ENCODE measurements at regions not wholly inside any gene's neighbourhood (a gene's known extent, or its start where the extent isn't known, plus 50 kb on each side); places are given as distances from the start of the nearest gene placed in this dataset.

- H3K36me3 ChIP-seq, result no peaks in the 10 kb centered on the region
- no peak for ATAC-seq
- WGBS, 2 donors, result 78 to 80% methylated on average over 4 of the region's 4 CpGs
- no peak overlapping the region for H3K4me3 ChIP-seq
- H3K27ac ChIP-seq, result no peak overlapping the region
- no peaks in the 10 kb centered on the region for H3K27me3 ChIP-seq
- H3K4me1 ChIP-seq, result peaks cover 0 to 5% (median 0%) of the 10 kb centered on the region in 9 donors
- DNase-seq, result no peak
- peaks cover 0 to 11% (median 0%) of the 10 kb centered on the region in 11 donors for H3K9me3 ChIP-seq
- intact Hi-C loops (cut with DNase I), result no loop called here
- no peak for TF ChIP-seq CTCF (IDR thresholded peaks at IDR 0.05)
Measured at GRCh38 chr5:17361331-17361730, 136.7 kb upstream of the TAF11L2 start.

- Histone ChIP-seq H3K27me3 (no peaks in the 10 kb centered on the region), H3K4me3 (no peak overlapping the region), H3K9me3 (peaks cover 0 to 3% (median 0%) of the 10 kb centered on the region in 11 donors), H3K27ac (no peak overlapping the region), H3K4me1 (no peaks in the 10 kb centered on the region), H3K36me3 (no peaks in the 10 kb centered on the region)
- no peak for TF ChIP-seq CTCF (IDR thresholded peaks at IDR 0.05)
- WGBS, 2 donors, result 57 to 67% methylated on average over 4 of the region's 4 CpGs
- ATAC-seq (no peak), DNase-seq (no peak)
- intact Hi-C loops (cut with DNase I), result no loop called here
Measured at GRCh38 chr5:17364987-17365810, 132.8 kb upstream of the TAF11L2 start.

GRCh38 chr5:17365811-17366138 is 132.3 kb upstream of the TAF11L2 start:
- H3K4me3 ChIP-seq, result no peak overlapping the region
- intact Hi-C loops (cut with DNase I), result no loop called here
- no peak for TF ChIP-seq CTCF (IDR thresholded peaks at IDR 0.05)
- DNase-seq, result no peak
- no peak for ATAC-seq
- H3K27ac ChIP-seq, result no peak overlapping the region
- no peaks in the 10 kb centered on the region for H3K4me1 ChIP-seq
- no peaks in the 10 kb centered on the region for H3K36me3 ChIP-seq
- 66 to 69% methylated on average over 7 of the region's 7 CpGs for WGBS, 2 donors
- H3K9me3 ChIP-seq, result peaks cover 0 to 3% (median 0%) of the 10 kb centered on the region in 11 donors
- no peaks in the 10 kb centered on the region for H3K27me3 ChIP-seq

- TF ChIP-seq CTCF (IDR thresholded peaks at IDR 0.05), result no peak
- Histone ChIP-seq H3K4me1 (no peaks in the 10 kb centered on the region), H3K9me3 (peaks cover 0 to 3% (median 0%) of the 10 kb centered on the region in 11 donors), H3K36me3 (no peaks in the 10 kb centered on the region), H3K4me3 (no peak overlapping the region), H3K27me3 (no peaks in the 10 kb centered on the region), H3K27ac (no peak overlapping the region)
- DNase-seq (no peak), ATAC-seq (no peak)
- intact Hi-C loops (cut with DNase I), result no loop called here
- WGBS, 2 donors, result 68 to 72% methylated on average over 3 of the region's 3 CpGs
Measured at GRCh38 chr5:17367256-17367840, 130.7 kb upstream of the TAF11L2 start.
